Neural cell (in vitro differentiated cells): ENCODE measurements at regions not wholly inside any gene's neighbourhood (a gene's known extent, or its start where the extent isn't known, plus 50 kb on each side); places are given as distances from the start of the nearest gene placed in this dataset.

Experiments used
- H2AFZ ChIP-seq: fragments of 200-600, 300-800 bp; sonication (generic), shearing (Covaris generic); 2 replicates; pipeline ENCODE4 v1.6.0; 2014; ENCODE audit warnings: low read depth, mild to moderate bottlenecking, antibody characterized with exemption, low read length, moderate library complexity
- H3F3A ChIP-seq: fragments of 200-600 bp; shearing (Covaris generic); 2 replicates; pipeline ENCODE4 v1.6.1; 2016; ENCODE audit warnings: mild to moderate bottlenecking, moderate library complexity, mixed read lengths, antibody characterized with exemption, low read length; ENCODE audit not compliant: insufficient read depth, poor library complexity, severe bottlenecking
- H3K27ac ChIP-seq: fragments of 200-600, 300-800 bp; sonication (generic), shearing (Covaris generic); 2 replicates; pipeline ENCODE4 v1.5.1; 2014; ENCODE audit warnings: mild to moderate bottlenecking, low read length, moderate library complexity
- H3K27me3 ChIP-seq: fragments of 300-800, 200-600 bp; sonication (generic), shearing (Covaris generic); 2 replicates; pipeline ENCODE4 v1.6.0; 2014; ENCODE audit warnings: mild to moderate bottlenecking, low read depth, low read length, moderate library complexity; ENCODE audit not compliant: insufficient read depth
- H3K36me3 ChIP-seq: fragments of 300-800, 200-600 bp; sonication (generic), shearing (Covaris generic); 2 replicates; pipeline ENCODE4 v1.5.1; 2014; ENCODE audit warnings: mild to moderate bottlenecking, antibody characterized with exemption, low read length, moderate library complexity; ENCODE audit not compliant: insufficient read depth
- H3K4me2 ChIP-seq: fragments of 300-800, 200-600 bp; sonication (generic), shearing (Covaris generic); 2 replicates; pipeline ENCODE4 v1.6.0; 2014; ENCODE audit warnings: mild to moderate bottlenecking, low read length
- H3K4me3 ChIP-seq: fragments of 300-800, 200-600 bp; sonication (generic), shearing (Covaris generic); 2 replicates; pipeline ENCODE4 v1.5.1; 2014; ENCODE audit warnings: mild to moderate bottlenecking, low read length, moderate library complexity
- H3K79me2 ChIP-seq: fragments of 200-600 bp; shearing (Covaris generic); replicated peaks from 2 replicates; pipeline ENCODE4 v1.6.0; 2014; ENCODE audit warnings: mild to moderate bottlenecking, low read length, moderate library complexity; ENCODE audit not compliant: insufficient read depth
- H3K9ac ChIP-seq: fragments of 300-800, 200-600 bp; sonication (generic), shearing (Covaris generic); 2 replicates; pipeline ENCODE4 v1.6.1; 2016; ENCODE audit warnings: mild to moderate bottlenecking, low read length, mixed read lengths
- H3K9me2 ChIP-seq: fragments of 200-600 bp; shearing (Covaris generic); 2 replicates; pipeline ENCODE4 v1.6.1; 2016; ENCODE audit warnings: mild to moderate bottlenecking, low read length, mixed read lengths; ENCODE audit not compliant: insufficient read depth
- H3K9me3 ChIP-seq: fragments of 200-600, 300-800 bp; sonication (generic), shearing (Covaris generic); 2 replicates; pipeline ENCODE4 v1.6.1; 2016; ENCODE audit warnings: mild to moderate bottlenecking, mixed run types, low read length, moderate library complexity, mixed read lengths
- H4K20me1 ChIP-seq: fragments of 200-600 bp; shearing (Covaris generic); 2 replicates; pipeline ENCODE4 v1.6.1; 2016; ENCODE audit warnings: mild to moderate bottlenecking, mixed run types; ENCODE audit not compliant: insufficient read depth
- EP300 ChIP-seq: fragments of 450-650 bp; conservative IDR thresholded peaks from 2 replicates; pipeline ENCODE4 v1.6.1; 2014; ENCODE audit warnings: antibody characterized with exemption, mild to moderate bottlenecking, moderate library complexity; ENCODE audit not compliant: poor library complexity, severe bottlenecking
- EZH2 ChIP-seq: fragments of 200-600, 300-800 bp; shearing (Covaris generic), sonication (generic); IDR thresholded peaks from 2 replicates; pipeline ENCODE4 v1.6.1; 2014; ENCODE audit warnings: antibody characterized with exemption, low read length, borderline replicate concordance, mild to moderate bottlenecking; ENCODE audit not compliant: insufficient read depth, poor library complexity, severe bottlenecking
- MXI1 ChIP-seq: fragments of 450-650 bp; conservative IDR thresholded peaks from 2 replicates; pipeline ENCODE4 v1.6.1; 2014; ENCODE audit warnings: antibody characterized with exemption, mild to moderate bottlenecking; ENCODE audit not compliant: poor library complexity, severe bottlenecking
- POLR2AphosphoS5 ChIP-seq: IDR thresholded peaks from 2 replicates; pipeline ENCODE4 v1.6.1; 2012
- RAD21 ChIP-seq: fragments of 450-650 bp; conservative IDR thresholded peaks from 2 replicates; pipeline ENCODE4 v1.6.1; 2014; ENCODE audit warnings: antibody characterized with exemption, mild to moderate bottlenecking, moderate library complexity
- SMC3 ChIP-seq: fragments of 450-650 bp; conservative IDR thresholded peaks from 2 replicates; pipeline ENCODE4 v1.6.1; 2014; ENCODE audit warnings: antibody characterized with exemption, mild to moderate bottlenecking, moderate library complexity; ENCODE audit not compliant: poor library complexity
- TAF1 ChIP-seq: IDR thresholded peaks from 2 replicates; pipeline ENCODE4 v1.6.1; 2012; ENCODE audit warnings: low read depth
- TF ChIP-seq, protein P1 (sequence below): fragments of 450-650 bp; IDR thresholded peaks from 2 replicates; pipeline ENCODE4 v1.5.1; 2014; ENCODE audit warnings: antibody characterized with exemption, mild to moderate bottlenecking, moderate library complexity; ENCODE audit not compliant: poor library complexity, severe bottlenecking
- TF ChIP-seq, protein P2 (sequence below): IDR thresholded peaks from 2 replicates; pipeline ENCODE4 v1.6.1; 2012; ENCODE audit warnings: borderline replicate concordance

DNA sequence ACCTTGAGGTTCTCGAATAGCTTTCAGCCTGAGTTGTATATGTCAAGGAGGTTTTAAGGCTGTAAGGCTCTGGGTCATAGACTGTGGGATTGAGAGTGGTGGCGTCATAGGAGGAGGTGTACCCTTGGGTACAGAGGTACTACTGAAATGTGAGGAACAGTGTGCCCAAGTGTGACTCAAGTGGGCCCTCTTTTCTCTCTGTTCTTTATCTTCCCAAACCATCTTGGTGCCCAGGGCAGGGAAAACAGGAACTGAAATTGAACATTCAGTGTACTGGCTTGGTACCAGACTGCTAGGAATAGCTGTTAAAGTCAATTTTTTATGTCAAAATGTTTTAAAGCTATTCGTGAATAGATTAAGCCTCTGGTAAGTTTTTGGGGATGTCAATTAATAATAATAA, 136.2 kb upstream of the RPS6KA3 start:
- no peaks in the 10 kb centered on the region for H3K9me2 ChIP-seq
- H3K9ac ChIP-seq, result no peak overlapping the region
- H3K4me2 ChIP-seq, result no peak overlapping the region
- TF ChIP-seq TAF1 (no peak), POLR2AphosphoS5 (no peak), EZH2 (no peak), EP300 (no peak), MXI1 (no peak), RAD21 (no peak), SMC3 (no peak)
- TF ChIP-seq, protein P1, sequence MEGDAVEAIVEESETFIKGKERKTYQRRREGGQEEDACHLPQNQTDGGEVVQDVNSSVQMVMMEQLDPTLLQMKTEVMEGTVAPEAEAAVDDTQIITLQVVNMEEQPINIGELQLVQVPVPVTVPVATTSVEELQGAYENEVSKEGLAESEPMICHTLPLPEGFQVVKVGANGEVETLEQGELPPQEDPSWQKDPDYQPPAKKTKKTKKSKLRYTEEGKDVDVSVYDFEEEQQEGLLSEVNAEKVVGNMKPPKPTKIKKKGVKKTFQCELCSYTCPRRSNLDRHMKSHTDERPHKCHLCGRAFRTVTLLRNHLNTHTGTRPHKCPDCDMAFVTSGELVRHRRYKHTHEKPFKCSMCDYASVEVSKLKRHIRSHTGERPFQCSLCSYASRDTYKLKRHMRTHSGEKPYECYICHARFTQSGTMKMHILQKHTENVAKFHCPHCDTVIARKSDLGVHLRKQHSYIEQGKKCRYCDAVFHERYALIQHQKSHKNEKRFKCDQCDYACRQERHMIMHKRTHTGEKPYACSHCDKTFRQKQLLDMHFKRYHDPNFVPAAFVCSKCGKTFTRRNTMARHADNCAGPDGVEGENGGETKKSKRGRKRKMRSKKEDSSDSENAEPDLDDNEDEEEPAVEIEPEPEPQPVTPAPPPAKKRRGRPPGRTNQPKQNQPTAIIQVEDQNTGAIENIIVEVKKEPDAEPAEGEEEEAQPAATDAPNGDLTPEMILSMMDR, result no peak
- TF ChIP-seq, protein P2, sequence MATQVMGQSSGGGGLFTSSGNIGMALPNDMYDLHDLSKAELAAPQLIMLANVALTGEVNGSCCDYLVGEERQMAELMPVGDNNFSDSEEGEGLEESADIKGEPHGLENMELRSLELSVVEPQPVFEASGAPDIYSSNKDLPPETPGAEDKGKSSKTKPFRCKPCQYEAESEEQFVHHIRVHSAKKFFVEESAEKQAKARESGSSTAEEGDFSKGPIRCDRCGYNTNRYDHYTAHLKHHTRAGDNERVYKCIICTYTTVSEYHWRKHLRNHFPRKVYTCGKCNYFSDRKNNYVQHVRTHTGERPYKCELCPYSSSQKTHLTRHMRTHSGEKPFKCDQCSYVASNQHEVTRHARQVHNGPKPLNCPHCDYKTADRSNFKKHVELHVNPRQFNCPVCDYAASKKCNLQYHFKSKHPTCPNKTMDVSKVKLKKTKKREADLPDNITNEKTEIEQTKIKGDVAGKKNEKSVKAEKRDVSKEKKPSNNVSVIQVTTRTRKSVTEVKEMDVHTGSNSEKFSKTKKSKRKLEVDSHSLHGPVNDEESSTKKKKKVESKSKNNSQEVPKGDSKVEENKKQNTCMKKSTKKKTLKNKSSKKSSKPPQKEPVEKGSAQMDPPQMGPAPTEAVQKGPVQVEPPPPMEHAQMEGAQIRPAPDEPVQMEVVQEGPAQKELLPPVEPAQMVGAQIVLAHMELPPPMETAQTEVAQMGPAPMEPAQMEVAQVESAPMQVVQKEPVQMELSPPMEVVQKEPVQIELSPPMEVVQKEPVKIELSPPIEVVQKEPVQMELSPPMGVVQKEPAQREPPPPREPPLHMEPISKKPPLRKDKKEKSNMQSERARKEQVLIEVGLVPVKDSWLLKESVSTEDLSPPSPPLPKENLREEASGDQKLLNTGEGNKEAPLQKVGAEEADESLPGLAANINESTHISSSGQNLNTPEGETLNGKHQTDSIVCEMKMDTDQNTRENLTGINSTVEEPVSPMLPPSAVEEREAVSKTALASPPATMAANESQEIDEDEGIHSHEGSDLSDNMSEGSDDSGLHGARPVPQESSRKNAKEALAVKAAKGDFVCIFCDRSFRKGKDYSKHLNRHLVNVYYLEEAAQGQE, result no peak
- no peaks in the 10 kb centered on the region for H3K36me3 ChIP-seq
- H3K27ac ChIP-seq, result no peak overlapping the region
- H3K9me3 ChIP-seq, result no peaks in the 10 kb centered on the region
- H3K79me2 ChIP-seq, result no peaks in the 10 kb centered on the region
- H4K20me1 ChIP-seq, result no peaks in the 10 kb centered on the region
- H2AFZ ChIP-seq, result no peak overlapping the region
- no peak overlapping the region for H3K4me3 ChIP-seq
- H3F3A ChIP-seq, result no peaks in the 10 kb centered on the region
- no peaks in the 10 kb centered on the region for H3K27me3 ChIP-seq

DNA sequence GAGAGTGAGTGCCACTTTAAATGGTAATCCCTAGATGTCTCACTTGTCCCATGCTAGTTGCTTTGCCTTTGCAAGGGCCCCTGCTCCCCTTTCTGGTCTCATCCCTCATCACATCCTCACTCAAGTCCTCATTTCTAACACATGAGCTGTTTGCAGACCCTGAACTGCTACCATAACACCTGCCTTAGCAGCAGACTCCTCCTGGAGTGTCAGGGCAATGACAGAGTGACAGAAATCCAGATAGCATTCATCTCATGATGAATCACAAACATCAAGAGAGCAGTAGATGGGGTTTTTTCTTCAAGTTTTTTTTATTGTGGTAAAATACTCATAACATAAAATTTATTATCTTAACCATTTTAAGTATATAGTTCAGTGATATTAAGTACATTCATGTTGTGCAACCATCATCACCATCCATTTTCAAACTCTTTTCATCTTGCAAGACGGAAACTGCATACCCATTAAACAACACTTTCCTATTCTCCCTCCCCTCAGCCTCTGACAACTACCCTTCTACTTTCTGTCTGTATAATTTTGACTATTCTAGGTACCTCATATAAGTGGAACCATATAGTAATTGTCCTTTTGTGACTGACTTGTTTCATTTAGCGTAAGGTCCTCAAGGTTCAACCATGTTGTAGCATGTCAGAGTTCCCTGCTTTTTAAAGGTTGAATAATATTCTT, 133.2 kb upstream of the RPS6KA3 start:
- Histone ChIP-seq H3K4me3 (no peak overlapping the region), H3F3A (no peaks in the 10 kb centered on the region), H3K9me3 (no peaks in the 10 kb centered on the region), H3K27me3 (no peaks in the 10 kb centered on the region), H4K20me1 (no peaks in the 10 kb centered on the region), H3K36me3 (no peaks in the 10 kb centered on the region), H2AFZ (no peak overlapping the region), H3K4me2 (no peak overlapping the region), H3K9me2 (no peaks in the 10 kb centered on the region), H3K79me2 (no peaks in the 10 kb centered on the region), H3K9ac (no peak overlapping the region), H3K27ac (no peak overlapping the region)
- TF ChIP-seq POLR2AphosphoS5 (no peak), EZH2 (no peak), TAF1 (no peak), MXI1 (no peak), RAD21 (no peak), SMC3 (no peak)
- TF ChIP-seq, protein P1, result no peak
